Fibroblast of villous mesenchyme (primary cell): ENCODE measurements at regions not wholly inside any gene's neighbourhood (a gene's known extent, or its start where the extent isn't known, plus 50 kb on each side); places are given as distances from the start of the nearest gene placed in this dataset.

Experiments used
- DNase-seq: peaks from one replicate; pipeline ENCODE4 v3.0.0-alpha.2; 2010; ENCODE audit warnings: low read depth
- H3K4me3 ChIP-seq: 2 replicates; pipeline ENCODE4 v1.5.1; 2011; ENCODE audit warnings: low read depth, mild to moderate bottlenecking, low read length
- CTCF ChIP-seq: IDR thresholded peaks from 2 replicates; pipeline ENCODE4 v1.5.1; 2012; ENCODE audit warnings: low read depth, mild to moderate bottlenecking, low read length; ENCODE audit not compliant: insufficient read depth

DNA sequence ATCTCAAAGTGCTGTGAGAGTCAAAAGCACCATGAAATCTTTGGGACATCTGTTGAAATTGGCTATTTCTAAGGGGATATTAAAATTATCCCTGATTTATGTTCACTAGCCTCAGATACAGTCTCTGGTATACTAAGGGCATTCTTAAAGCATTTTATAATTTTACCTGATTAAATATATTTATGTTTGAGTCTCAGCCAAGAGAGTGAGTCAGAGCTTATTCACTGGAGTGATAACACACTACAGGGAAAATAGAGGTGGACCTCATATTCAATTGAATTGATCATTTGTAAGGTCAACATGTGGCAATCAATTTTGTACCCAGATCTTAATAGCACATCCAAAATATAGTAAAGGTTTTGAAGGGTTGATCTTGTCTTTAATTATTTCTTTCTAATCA, 733.6 kb downstream of the EPHA3 start:
- no peak for TF ChIP-seq CTCF
- no peak overlapping the region for H3K4me3 ChIP-seq
- no peak for DNase-seq

GRCh38 chr3:89845053-89845452, 737.6 kb downstream of the EPHA3 start:
- no peak for TF ChIP-seq CTCF
- H3K4me3 ChIP-seq, result no peak overlapping the region
- DNase-seq, result no peak

DNA sequence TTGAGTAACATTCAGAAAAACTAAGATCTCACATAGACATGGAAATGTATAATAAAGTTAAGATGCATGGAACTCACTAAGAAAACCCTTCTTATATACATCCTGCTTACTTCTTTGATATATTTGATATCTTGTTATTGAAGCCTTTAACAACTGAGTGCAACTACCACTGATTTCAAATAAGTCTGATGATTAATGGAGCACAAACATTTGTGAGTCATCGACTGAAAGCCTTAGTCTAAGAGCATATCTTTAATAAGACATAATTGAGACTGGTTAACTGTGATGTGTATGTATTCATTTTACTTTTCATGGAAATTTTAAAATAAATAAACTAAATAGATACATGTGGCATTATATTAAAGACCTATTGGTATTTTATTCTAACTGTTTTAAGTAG, 740.5 kb downstream of the EPHA3 start:
- H3K4me3 ChIP-seq, result no peak overlapping the region
- no peak for TF ChIP-seq CTCF

GRCh38 chr3:89851974-89852621, 744.7 kb downstream of the EPHA3 start:
- TF ChIP-seq CTCF, result peak; percentile 45
- peak; percentile 2 for DNase-seq

More for the DNA sequence above, 740.5 kb downstream of the EPHA3 start:
- DNase-seq, result no peak

DNA sequence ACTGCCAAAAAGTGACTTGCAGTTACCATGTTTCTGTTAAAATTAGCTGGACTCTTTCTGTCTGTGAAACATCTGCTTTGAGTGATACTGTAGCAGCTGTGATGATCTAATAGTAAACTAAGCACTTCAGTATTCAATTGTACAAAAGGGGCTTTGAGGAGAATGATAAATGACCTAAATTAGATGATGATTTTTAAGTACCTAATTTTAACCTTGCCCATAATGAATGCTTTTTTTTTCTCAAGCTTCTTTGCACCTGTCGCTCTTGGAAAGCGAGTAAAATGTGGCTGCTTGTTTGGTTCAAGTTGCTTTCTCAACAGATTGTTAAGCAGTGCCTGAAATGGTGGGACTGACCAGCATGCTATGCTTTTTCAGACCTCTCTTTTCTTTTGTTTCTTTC, 752.3 kb downstream of the EPHA3 start:
- no peak for TF ChIP-seq CTCF
- no peak for DNase-seq
- H3K4me3 ChIP-seq, result no peak overlapping the region

More at GRCh38 chr3:89851974-89852621, 744.7 kb downstream of the EPHA3 start:
- H3K4me3 ChIP-seq, result no peak overlapping the region

DNA sequence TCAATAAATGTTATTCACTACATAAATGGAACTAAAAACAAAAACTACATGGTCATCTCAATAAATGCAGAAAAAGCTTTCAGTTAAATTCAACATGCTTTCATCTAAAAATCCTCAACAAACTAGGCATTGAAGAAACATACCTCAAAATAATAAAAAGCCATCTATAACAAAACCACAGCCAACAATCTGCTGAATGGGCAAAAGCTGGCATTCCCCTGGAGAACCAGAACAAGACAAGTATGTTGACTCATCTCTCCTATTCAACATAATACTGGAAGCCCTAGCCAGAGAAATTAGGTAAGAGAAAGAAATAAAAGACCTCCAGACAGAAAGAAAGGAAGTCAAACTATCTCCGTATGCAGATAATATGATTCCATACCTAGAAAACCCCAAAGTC, 759.9 kb downstream of the EPHA3 start:
- H3K4me3 ChIP-seq, result no peak overlapping the region
- no peak for TF ChIP-seq CTCF
- DNase-seq, result no peak

DNA sequence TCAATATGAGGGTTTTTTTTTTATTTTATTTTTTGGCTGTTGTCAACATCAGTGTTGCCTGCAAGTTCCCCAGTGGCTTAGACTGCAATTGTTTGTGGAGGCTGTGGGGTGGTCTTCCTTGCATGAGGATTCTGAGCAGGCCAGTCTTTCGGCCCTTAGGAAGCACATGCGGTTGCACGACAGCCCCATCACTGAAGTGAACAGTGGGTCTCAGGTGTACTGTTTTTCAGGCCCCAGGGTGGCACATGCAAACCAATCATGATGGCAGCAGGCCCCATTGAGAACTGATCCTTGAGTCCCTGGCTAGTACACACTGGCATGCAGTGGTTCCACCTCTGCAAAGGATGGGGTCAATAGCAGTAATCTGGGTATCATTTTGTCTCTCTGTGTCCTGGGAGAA, 768.7 kb downstream of the EPHA3 start:
- TF ChIP-seq CTCF, result no peak

More for the DNA sequence above, 768.7 kb downstream of the EPHA3 start:
- no peak overlapping the region for H3K4me3 ChIP-seq
- DNase-seq, result no peak
